ENCODE measurements at regions not wholly inside any gene's neighbourhood (a gene's known extent, or its start where the extent isn't known, plus 50 kb on each side); places are given as distances from the start of the nearest gene placed in this dataset.

- no peak for TF ChIP-seq SUZ12 (IDR thresholded peaks at IDR 0.05)
- TF ChIP-seq SP1 (IDR thresholded peaks at IDR 0.05), result no peak
- no peak for TF ChIP-seq FOXM1 (IDR thresholded peaks at IDR 0.05; ENCODE audit: borderline replicate concordance)
- no peak for TF ChIP-seq FOXA1 (IDR thresholded peaks at IDR 0.05)
- no peak for TF ChIP-seq ELF4 (IDR thresholded peaks at IDR 0.05)
- no peak for TF ChIP-seq L3MBTL2 (conservative IDR thresholded peaks at IDR 0.05)
- no peak for TF ChIP-seq BHLHE40 (IDR thresholded peaks at IDR 0.05; ENCODE audit: borderline replicate concordance)
- TF ChIP-seq NFRKB (IDR thresholded peaks at IDR 0.05), result no peak
- no peak for TF ChIP-seq TARDBP (IDR thresholded peaks at IDR 0.05)
- no peak for TF ChIP-seq HDGF (IDR thresholded peaks at IDR 0.05; ENCODE audit: borderline replicate concordance)
- no peak for TF ChIP-seq CTBP1 (IDR thresholded peaks at IDR 0.05; ENCODE audit: borderline replicate concordance)
These were observed 363.5 kb downstream of the CDH9 start for GRCh38 chr5:26674846-26675245.

Data from HEK293T (cell line).